ENCODE measurements at regions not wholly inside any gene's neighbourhood (a gene's known extent, or its start where the extent isn't known, plus 50 kb on each side); places are given as distances from the start of the nearest gene placed in this dataset.

- H3K4me3 ChIP-seq (ENCODE audit: low read depth, low read length), result no peak overlapping the region
- in situ Hi-C loops (cut with HindIII; ENCODE audit: low sequenced_read_pairs), result loop anchor here (25.0 kb wide), 1 partner anchor 112 kb away; no protein-coding TSS in a partner anchor
- no peak for TF ChIP-seq CTCF (IDR thresholded peaks at IDR 0.05; ENCODE audit: low read depth, low read length)
- no peak for DNase-seq (ENCODE audit: low read depth, low spot score)
These were observed 59.4 kb upstream of the ECE1 start for GRCh38 chr1:21349693-21350092.

GRCh38 chr1:21347072-21347581 lies 56.9 kb upstream of the ECE1 start:
- TF ChIP-seq CTCF (IDR thresholded peaks at IDR 0.05; ENCODE audit: low read depth, low read length), result no peak

GRCh38 chr1:21346365-21347071 lies 56.3 kb upstream of the ECE1 start:
- TF ChIP-seq CTCF (IDR thresholded peaks at IDR 0.05; ENCODE audit: low read depth, low read length), result no peak
- in situ Hi-C loops (cut with HindIII; ENCODE audit: low sequenced_read_pairs), result loop anchor here (25.0 kb wide), 1 partner anchor 109 kb away; no protein-coding TSS in a partner anchor
- peak overlapping the region; percentile 56 for H3K4me3 ChIP-seq (ENCODE audit: low read depth, low read length)

More at GRCh38 chr1:21347072-21347581, 56.9 kb upstream of the ECE1 start:
- no peak overlapping the region for H3K4me3 ChIP-seq (ENCODE audit: low read depth, low read length)
- in situ Hi-C loops (cut with HindIII; ENCODE audit: low sequenced_read_pairs), result loop anchor here (25.0 kb wide), 1 partner anchor 110 kb away; no protein-coding TSS in a partner anchor
- DNase-seq (ENCODE audit: low read depth, low spot score), result no peak

GRCh38 chr1:21344750-21345443 lies 54.6 kb upstream of the ECE1 start:
- DNase-seq (ENCODE audit: low read depth, low spot score), result no peak
- H3K4me3 ChIP-seq (ENCODE audit: low read depth, low read length), result peak overlapping the region; percentile 81
- TF ChIP-seq CTCF (IDR thresholded peaks at IDR 0.05; ENCODE audit: low read depth, low read length), result no peak
- in situ Hi-C loops (cut with HindIII; ENCODE audit: low sequenced_read_pairs), result loop anchor here (25.0 kb wide), 1 partner anchor 108 kb away; no protein-coding TSS in a partner anchor

More at GRCh38 chr1:21346365-21347071, 56.3 kb upstream of the ECE1 start:
- no peak for DNase-seq (ENCODE audit: low read depth, low spot score)

GRCh38 chr1:21344098-21344749 lies 54.0 kb upstream of the ECE1 start:
- DNase-seq (ENCODE audit: low read depth, low spot score), result no peak
- in situ Hi-C loops (cut with HindIII; ENCODE audit: low sequenced_read_pairs), result loop anchor here (25.0 kb wide), 1 partner anchor 107 kb away; no protein-coding TSS in a partner anchor
- no peak for TF ChIP-seq CTCF (IDR thresholded peaks at IDR 0.05; ENCODE audit: low read depth, low read length)
- H3K4me3 ChIP-seq (ENCODE audit: low read depth, low read length), result peak overlapping the region; percentile 81

Measured in astrocyte of the spinal cord (primary cell).